CD4-positive, CD25-positive, alpha-beta regulatory T cell (primary cell): ENCODE measurements at regions not wholly inside any gene's neighbourhood (a gene's known extent, or its start where the extent isn't known, plus 50 kb on each side); places are given as distances from the start of the nearest gene placed in this dataset.

Experiments
- ATAC-seq, 2 donors: fragments of 150-1000 bp; cut with Tn5 transposase; one replicate each; pipeline ENCODE4 v1.10.0; 2021; ENCODE audit warnings: low read depth in 2 of 2, moderate number of reproducible peaks in 2 of 2, moderate library complexity in 1 of 2
- DNase-seq, 3 donors: peaks; one replicate each; pipeline versions ENCODE4 v3.0.0 to v3.0.0-alpha.2; 2012 to 2022; ENCODE audit warnings: mixed read lengths in 1 of 3
- H3K27ac ChIP-seq: one replicate; pipeline ENCODE4 v1.7.0; 2013; ENCODE audit warnings: mild to moderate bottlenecking, low read length; ENCODE audit not compliant: insufficient read depth, poor library complexity, severe bottlenecking
- H3K27me3 ChIP-seq: one replicate; pipeline ENCODE4 v1.7.0; 2013; ENCODE audit warnings: low read length; ENCODE audit not compliant: control insufficient read depth, insufficient read depth
- H3K36me3 ChIP-seq: one replicate; pipeline ENCODE4 v1.7.0; 2013; ENCODE audit warnings: mild to moderate bottlenecking, low read length, moderate library complexity; ENCODE audit not compliant: control insufficient read depth, insufficient read depth
- H3K4me1 ChIP-seq: 2 replicates; pipeline ENCODE4 v1.7.0; 2013; ENCODE audit warnings: mild to moderate bottlenecking, low read length; ENCODE audit not compliant: insufficient read depth, control insufficient read depth, poor library complexity, severe bottlenecking
- H3K4me3 ChIP-seq: one replicate; pipeline ENCODE4 v1.7.0; 2013; ENCODE audit warnings: low read depth, mild to moderate bottlenecking, low read length, moderate library complexity
- H3K9me3 ChIP-seq, 2 experiments: 1 replicate in 1 of 2; 2 replicates in 1 of 2; pipeline ENCODE4 v1.7.0; 2013; ENCODE audit warnings: low read length in 2 of 2, mild to moderate bottlenecking in 1 of 2, moderate library complexity in 1 of 2; ENCODE audit not compliant: control insufficient read depth in 2 of 2
- H3K27ac Mint-ChIP-seq, 3 donors: one replicate each; pipeline ENCODE4 v1.8.0; 2020 to 2022; ENCODE audit warnings: mild to moderate bottlenecking in 3 of 3, mixed read lengths in 3 of 3, moderate library complexity in 2 of 3
- H3K27me3 Mint-ChIP-seq: one replicate; pipeline ENCODE4 v1.8.0; 2022; ENCODE audit warnings: mild to moderate bottlenecking, mixed read lengths
- H3K36me3 Mint-ChIP-seq: one replicate; pipeline ENCODE4 v1.8.0; 2020; ENCODE audit warnings: mixed read lengths
- H3K4me1 Mint-ChIP-seq, 4 donors: one replicate each; pipeline ENCODE4 v1.8.0; 2020 to 2022; ENCODE audit warnings: mixed read lengths in 4 of 4, mild to moderate bottlenecking in 1 of 4
- H3K4me3 Mint-ChIP-seq, 4 donors: one replicate each; pipeline ENCODE4 v1.8.0; 2020 to 2022; ENCODE audit warnings: mild to moderate bottlenecking in 4 of 4, mixed read lengths in 4 of 4, moderate library complexity in 3 of 4
- H3K9me3 Mint-ChIP-seq, 7 donors: one replicate each; pipeline ENCODE4 v1.8.0; 2020 to 2022; ENCODE audit warnings: mixed read lengths in 7 of 7, mild to moderate bottlenecking in 3 of 7, moderate library complexity in 2 of 7

DNA sequence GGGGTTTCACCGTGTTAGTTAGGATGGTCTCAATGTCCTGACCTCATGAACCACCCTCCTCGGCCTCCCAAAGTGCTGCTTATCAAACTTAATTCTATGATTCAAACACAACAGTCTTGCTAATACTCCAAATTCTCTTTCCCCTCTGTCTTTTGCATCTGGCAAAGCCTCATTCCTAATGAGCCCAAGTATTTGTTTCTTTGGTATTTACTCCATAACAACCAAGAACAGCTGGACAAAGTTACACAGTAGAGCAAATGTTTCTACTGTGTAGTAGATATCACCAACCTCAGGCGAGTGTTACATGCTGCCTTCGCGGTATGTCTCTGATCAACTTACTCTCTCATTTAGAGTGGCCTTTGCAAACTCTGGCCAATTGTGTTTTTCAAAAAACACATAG, 195.8 kb upstream of the KCNN2 start:
- H3K9me3 ChIP-seq: no peaks in the 10 kb centered on the region
- Mint-ChIP-seq H3K27me3 (no peaks in the 10 kb centered on the region), H3K27ac (no peak overlapping the region), H3K4me1 (no peaks in the 10 kb centered on the region), H3K36me3 (no peaks in the 10 kb centered on the region), H3K9me3 (peaks cover 4 to 15% (median 6%) of the 10 kb centered on the region in 7 donors), H3K4me3 (no peak overlapping the region)
- no peak for DNase-seq
- no peaks in the 10 kb centered on the region for H3K4me1 ChIP-seq
- no peak overlapping the region for H3K27ac ChIP-seq
- no peak for ATAC-seq
- no peaks in the 10 kb centered on the region for H3K27me3 ChIP-seq
- no peaks in the 10 kb centered on the region for H3K36me3 ChIP-seq
- H3K4me3 ChIP-seq: no peak overlapping the region

DNA sequence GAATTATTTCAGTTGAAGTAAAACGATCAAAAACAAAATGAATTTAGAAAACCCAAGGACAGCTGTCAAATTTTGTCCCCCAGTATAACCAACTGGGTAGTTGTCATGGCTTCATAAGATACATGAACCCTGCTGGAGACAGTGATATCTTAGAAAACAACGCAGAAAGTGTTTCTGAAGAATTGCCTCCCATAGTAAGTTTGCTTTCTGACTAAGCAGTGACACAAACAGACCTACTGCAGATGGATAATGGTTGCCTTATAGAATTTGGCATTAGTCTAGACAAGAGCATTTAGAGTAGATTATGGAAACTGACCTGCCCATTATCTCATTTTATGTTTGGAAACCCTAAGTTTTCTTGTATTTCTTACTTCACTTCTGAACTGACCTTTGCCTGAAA, 187.7 kb upstream of the KCNN2 start:
- no peak overlapping the region for H3K4me3 Mint-ChIP-seq
- H3K36me3 ChIP-seq: no peaks in the 10 kb centered on the region
- H3K27ac ChIP-seq: no peak overlapping the region
- peaks cover 2 to 12% (median 8%) of the 10 kb centered on the region in 7 donors for H3K9me3 Mint-ChIP-seq
- H3K9me3 ChIP-seq: no peaks in the 10 kb centered on the region
- no peaks in the 10 kb centered on the region for H3K36me3 Mint-ChIP-seq
- no peak for ATAC-seq
- no peaks in the 10 kb centered on the region for H3K4me1 Mint-ChIP-seq
- no peak for DNase-seq
- no peaks in the 10 kb centered on the region for H3K27me3 ChIP-seq
- H3K4me1 ChIP-seq: no peaks in the 10 kb centered on the region
- H3K27me3 Mint-ChIP-seq: no peaks in the 10 kb centered on the region
- H3K4me3 ChIP-seq: no peak overlapping the region
- H3K27ac Mint-ChIP-seq: no peak overlapping the region

DNA sequence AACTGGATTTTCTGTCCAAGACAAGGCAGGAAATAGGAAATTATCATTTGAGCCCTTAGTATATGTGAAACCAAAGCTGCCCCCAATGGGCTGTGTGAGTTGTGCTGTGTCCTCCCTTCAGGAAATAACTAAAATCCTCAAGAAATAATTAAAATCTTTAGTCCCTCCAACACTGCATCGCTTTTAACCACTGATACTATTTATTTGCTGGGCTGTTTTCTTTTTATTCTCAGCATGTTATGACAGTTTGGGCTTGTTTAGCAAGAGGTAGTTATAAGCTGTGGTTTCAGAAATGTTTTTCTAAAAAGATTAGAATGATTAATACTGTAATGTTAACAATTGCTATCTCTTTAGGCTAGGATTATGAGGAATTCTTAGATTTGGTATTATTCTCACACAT, 187.0 kb upstream of the KCNN2 start:
- Histone ChIP-seq H3K4me3 (no peak overlapping the region), H3K9me3 (no peaks in the 10 kb centered on the region), H3K4me1 (no peaks in the 10 kb centered on the region), H3K27me3 (no peaks in the 10 kb centered on the region), H3K27ac (no peak overlapping the region), H3K36me3 (no peaks in the 10 kb centered on the region)
- peaks cover 0 to 15% (median 8%) of the 10 kb centered on the region in 7 donors for H3K9me3 Mint-ChIP-seq
- no peak overlapping the region for H3K4me3 Mint-ChIP-seq
- H3K27me3 Mint-ChIP-seq: no peaks in the 10 kb centered on the region
- no peaks in the 10 kb centered on the region for H3K36me3 Mint-ChIP-seq
- H3K4me1 Mint-ChIP-seq: no peaks in the 10 kb centered on the region
- no peak for ATAC-seq
- no peak overlapping the region for H3K27ac Mint-ChIP-seq
- no peak for DNase-seq

DNA sequence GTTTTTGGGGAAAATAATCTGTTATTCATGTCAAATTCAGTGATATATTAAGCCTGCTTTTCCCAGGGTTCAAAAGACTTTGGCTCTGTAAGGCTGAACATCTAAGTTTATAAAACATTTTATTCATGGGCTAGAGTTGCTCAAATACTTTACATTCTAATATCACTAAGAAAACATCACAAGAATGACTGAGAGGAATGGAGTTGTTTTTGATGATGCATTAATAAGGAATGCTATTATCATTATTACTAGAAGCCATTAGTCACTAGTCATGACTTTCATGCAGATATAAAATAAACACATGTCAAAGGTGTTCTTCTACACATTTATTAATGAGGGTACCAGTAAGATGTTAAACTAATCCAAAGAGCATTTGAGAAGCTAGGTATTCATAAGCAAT, 185.5 kb upstream of the KCNN2 start:
- Histone ChIP-seq H3K27ac (no peak overlapping the region), H3K27me3 (no peaks in the 10 kb centered on the region), H3K36me3 (no peaks in the 10 kb centered on the region), H3K4me1 (no peaks in the 10 kb centered on the region), H3K9me3 (no peaks in the 10 kb centered on the region), H3K4me3 (no peak overlapping the region)
- H3K27ac Mint-ChIP-seq: no peak overlapping the region
- H3K4me1 Mint-ChIP-seq: no peaks in the 10 kb centered on the region
- no peak overlapping the region for H3K4me3 Mint-ChIP-seq
- DNase-seq (no peak), ATAC-seq (no peak)
- H3K36me3 Mint-ChIP-seq: no peaks in the 10 kb centered on the region
- H3K27me3 Mint-ChIP-seq: no peaks in the 10 kb centered on the region
- peaks cover 0 to 18% (median 8%) of the 10 kb centered on the region in 7 donors for H3K9me3 Mint-ChIP-seq

DNA sequence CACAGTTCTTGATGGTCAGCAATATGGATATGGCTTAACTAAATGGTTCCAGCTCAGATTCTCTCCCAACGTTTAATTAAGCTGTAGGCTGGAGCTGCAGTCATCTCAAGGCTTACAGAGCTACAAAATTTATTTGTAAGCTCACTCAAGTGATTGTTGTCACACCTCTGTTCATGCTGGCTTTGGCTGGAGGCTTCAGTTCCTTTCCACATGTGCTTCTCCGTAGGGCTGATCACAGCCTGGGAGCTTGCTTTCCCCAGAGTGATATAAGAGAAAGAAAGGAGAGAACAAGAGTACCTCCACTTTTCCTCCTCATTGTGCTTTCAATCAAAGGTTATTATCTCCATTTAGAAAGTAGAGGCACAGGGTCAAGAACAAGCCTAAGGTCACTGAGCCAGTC, 182.7 kb upstream of the KCNN2 start:
- H3K36me3 Mint-ChIP-seq: no peaks in the 10 kb centered on the region
- Histone ChIP-seq H3K9me3 (no peaks in the 10 kb centered on the region), H3K36me3 (no peaks in the 10 kb centered on the region), H3K27me3 (no peaks in the 10 kb centered on the region), H3K4me1 (no peaks in the 10 kb centered on the region), H3K27ac (no peak overlapping the region), H3K4me3 (no peak overlapping the region)
- DNase-seq (no peak), ATAC-seq (no peak)
- H3K9me3 Mint-ChIP-seq: peaks cover 0 to 11% (median 4%) of the 10 kb centered on the region in 7 donors
- H3K4me3 Mint-ChIP-seq: no peak overlapping the region
- H3K27ac Mint-ChIP-seq: no peak overlapping the region
- H3K4me1 Mint-ChIP-seq: no peaks in the 10 kb centered on the region
- no peaks in the 10 kb centered on the region for H3K27me3 Mint-ChIP-seq

DNA sequence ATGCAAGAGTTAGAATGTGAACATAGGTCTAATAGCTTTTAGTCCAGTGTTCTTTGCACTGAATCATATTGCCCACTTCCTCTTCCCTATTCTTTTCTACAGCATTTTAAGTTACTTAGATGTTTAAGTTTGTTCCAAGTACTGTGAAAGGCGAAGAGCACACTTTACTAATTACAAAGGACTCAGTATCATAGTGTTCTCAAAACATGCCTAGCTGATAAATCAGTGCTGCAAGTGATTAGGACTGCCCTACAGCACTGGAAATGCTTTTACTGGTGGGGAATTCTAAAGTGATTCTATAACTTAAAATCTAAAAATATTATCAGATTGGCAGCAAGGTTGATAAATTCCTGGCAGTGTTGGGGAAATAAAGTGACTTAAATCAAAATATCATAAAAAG, 177.9 kb upstream of the KCNN2 start:
- Mint-ChIP-seq H3K4me1 (no peaks in the 10 kb centered on the region), H3K27me3 (no peaks in the 10 kb centered on the region), H3K27ac (no peak overlapping the region), H3K9me3 (peaks cover 0 to 10% (median 3%) of the 10 kb centered on the region in 7 donors), H3K36me3 (no peaks in the 10 kb centered on the region), H3K4me3 (no peak overlapping the region)
- ATAC-seq (no peak), DNase-seq (no peak)
- no peak overlapping the region for H3K27ac ChIP-seq
- H3K4me3 ChIP-seq: no peak overlapping the region
- no peaks in the 10 kb centered on the region for H3K36me3 ChIP-seq
- H3K9me3 ChIP-seq: peaks cover 0 to 1% of the 10 kb centered on the region in 2 experiments
- H3K27me3 ChIP-seq: no peaks in the 10 kb centered on the region
- no peaks in the 10 kb centered on the region for H3K4me1 ChIP-seq

DNA sequence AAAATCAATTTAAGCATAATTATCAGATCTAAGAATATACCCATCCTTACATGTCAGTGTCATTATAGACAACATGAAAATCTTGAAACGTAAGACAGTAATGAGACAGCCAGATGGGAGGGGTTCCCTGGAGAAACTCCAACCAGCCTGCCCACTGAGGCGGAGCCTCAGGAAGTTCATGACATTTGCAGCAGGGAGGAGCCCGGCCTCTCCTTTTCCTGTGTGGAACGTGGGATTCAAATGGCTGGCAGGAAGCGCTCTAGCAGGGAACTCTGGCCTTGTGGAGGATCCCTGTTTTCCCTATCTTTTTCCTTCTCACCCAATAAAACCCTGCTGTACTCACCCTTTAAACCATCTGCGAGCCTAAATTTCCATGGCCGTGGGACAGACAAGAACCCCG, 176.6 kb upstream of the KCNN2 start:
- Histone ChIP-seq H3K4me3 (no peak overlapping the region), H3K27ac (no peak overlapping the region), H3K4me1 (no peaks in the 10 kb centered on the region), H3K9me3 (peaks cover 0 to 1% of the 10 kb centered on the region in 2 experiments), H3K36me3 (no peaks in the 10 kb centered on the region), H3K27me3 (no peaks in the 10 kb centered on the region)
- Mint-ChIP-seq H3K27ac (no peak overlapping the region), H3K4me1 (no peaks in the 10 kb centered on the region), H3K27me3 (no peaks in the 10 kb centered on the region), H3K4me3 (no peak overlapping the region), H3K9me3 (peaks cover 0 to 7% (median 3%) of the 10 kb centered on the region in 7 donors), H3K36me3 (no peaks in the 10 kb centered on the region)
- DNase-seq: no peak
- ATAC-seq: no peak

DNA sequence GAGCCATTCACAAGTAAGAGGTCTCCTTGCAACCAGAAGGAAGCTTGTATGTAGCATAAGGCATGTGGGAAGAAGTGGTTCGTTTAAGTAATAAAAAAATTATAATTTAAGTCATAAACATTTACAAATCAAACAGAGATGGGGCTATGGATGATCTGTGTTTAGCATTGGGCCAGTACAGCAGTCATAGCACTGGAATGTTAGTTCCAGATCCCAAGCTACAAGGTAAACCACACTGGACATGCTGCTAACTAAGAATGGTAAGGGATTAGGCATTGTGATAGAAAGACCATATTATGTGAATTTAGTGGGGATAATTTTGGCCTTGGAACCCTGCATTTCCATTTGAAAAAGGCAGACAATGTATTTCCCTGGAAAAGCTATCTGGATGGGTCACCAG, 170.4 kb upstream of the KCNN2 start:
- Histone ChIP-seq H3K27me3 (no peaks in the 10 kb centered on the region), H3K27ac (no peak overlapping the region), H3K4me1 (no peaks in the 10 kb centered on the region), H3K36me3 (no peaks in the 10 kb centered on the region), H3K4me3 (no peak overlapping the region), H3K9me3 (peaks cover 0 to under 1% of the 10 kb centered on the region in 2 experiments)
- no peaks in the 10 kb centered on the region for H3K27me3 Mint-ChIP-seq
- ATAC-seq: no peak
- DNase-seq: no peak
- H3K36me3 Mint-ChIP-seq: no peaks in the 10 kb centered on the region
- no peaks in the 10 kb centered on the region for H3K4me1 Mint-ChIP-seq
- H3K27ac Mint-ChIP-seq: no peak overlapping the region
- H3K4me3 Mint-ChIP-seq: no peak overlapping the region
- H3K9me3 Mint-ChIP-seq: peaks cover 0 to 8% (median 0%) of the 10 kb centered on the region in 7 donors
